Astrocyte (in vitro differentiated cells and primary cell): ENCODE measurements at regions not wholly inside any gene's neighbourhood (a gene's known extent, or its start where the extent isn't known, plus 50 kb on each side); places are given as distances from the start of the nearest gene placed in this dataset.

Experiments used
- EZH2 ChIP-seq: IDR thresholded peaks from 2 replicates; pipeline ENCODE4 v1.6.1; 2012; ENCODE audit warnings: mild to moderate bottlenecking, low read length, inconsistent platforms; ENCODE audit not compliant: insufficient read depth
- TF ChIP-seq, protein P1 (sequence below): IDR thresholded peaks from 2 replicates; pipeline ENCODE4 v1.5.1; 2011; ENCODE audit warnings: low read depth, mild to moderate bottlenecking, inconsistent platforms, low read length, moderate library complexity; ENCODE audit not compliant: insufficient read depth

GRCh38 chr6:47934023-47934422 lies 152.2 kb downstream of the OPN5 start:
- TF ChIP-seq, protein P1, sequence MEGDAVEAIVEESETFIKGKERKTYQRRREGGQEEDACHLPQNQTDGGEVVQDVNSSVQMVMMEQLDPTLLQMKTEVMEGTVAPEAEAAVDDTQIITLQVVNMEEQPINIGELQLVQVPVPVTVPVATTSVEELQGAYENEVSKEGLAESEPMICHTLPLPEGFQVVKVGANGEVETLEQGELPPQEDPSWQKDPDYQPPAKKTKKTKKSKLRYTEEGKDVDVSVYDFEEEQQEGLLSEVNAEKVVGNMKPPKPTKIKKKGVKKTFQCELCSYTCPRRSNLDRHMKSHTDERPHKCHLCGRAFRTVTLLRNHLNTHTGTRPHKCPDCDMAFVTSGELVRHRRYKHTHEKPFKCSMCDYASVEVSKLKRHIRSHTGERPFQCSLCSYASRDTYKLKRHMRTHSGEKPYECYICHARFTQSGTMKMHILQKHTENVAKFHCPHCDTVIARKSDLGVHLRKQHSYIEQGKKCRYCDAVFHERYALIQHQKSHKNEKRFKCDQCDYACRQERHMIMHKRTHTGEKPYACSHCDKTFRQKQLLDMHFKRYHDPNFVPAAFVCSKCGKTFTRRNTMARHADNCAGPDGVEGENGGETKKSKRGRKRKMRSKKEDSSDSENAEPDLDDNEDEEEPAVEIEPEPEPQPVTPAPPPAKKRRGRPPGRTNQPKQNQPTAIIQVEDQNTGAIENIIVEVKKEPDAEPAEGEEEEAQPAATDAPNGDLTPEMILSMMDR: no peak
- no peak for TF ChIP-seq EZH2
